GM23338 (cell line): ENCODE measurements at regions not wholly inside any gene's neighbourhood (a gene's known extent, or its start where the extent isn't known, plus 50 kb on each side); places are given as distances from the start of the nearest gene placed in this dataset.

ENCODE experiments used
- ATAC-seq: fragments of 200-7000 bp; cut with Tn5 transposase; 3 replicates; pipeline ENCODE4 v1.9.1; 2020
- DNase-seq: peaks from one replicate; pipeline ENCODE4 v3.0.0-alpha.2; 2015; ENCODE audit warnings: low spot score
- H2AFZ ChIP-seq: fragments of 200-600 bp; sonication (generic); 2 replicates; pipeline ENCODE4 v1.8.0; 2016; ENCODE audit warnings: antibody characterized with exemption, mild to moderate bottlenecking, moderate library complexity
- H3F3A ChIP-seq: fragments of 200-600 bp; sonication (generic); replicated peaks from 2 replicates; pipeline ENCODE4 v1.8.0; 2017; ENCODE audit warnings: antibody characterized with exemption, mixed run types, low read depth
- H3K27ac ChIP-seq: fragments of 200-600 bp; sonication (generic); 2 replicates; pipeline ENCODE4 v1.6.1; 2016; ENCODE audit warnings: low read depth
- H3K27me3 ChIP-seq: fragments of 200-600 bp; sonication (generic); 2 replicates; pipeline ENCODE4 v1.8.0; 2016; ENCODE audit warnings: mild to moderate bottlenecking, mixed run types, moderate library complexity; ENCODE audit not compliant: insufficient read depth
- H3K36me3 ChIP-seq: fragments of 200-600 bp; sonication (generic); 2 replicates; pipeline ENCODE4 v1.8.0; 2016; ENCODE audit warnings: mild to moderate bottlenecking; ENCODE audit not compliant: insufficient read depth
- H3K4me1 ChIP-seq: fragments of 200-600 bp; sonication (generic); 2 replicates; pipeline ENCODE4 v1.8.0; 2016; ENCODE audit warnings: mild to moderate bottlenecking, moderate library complexity; ENCODE audit not compliant: insufficient read depth
- H3K4me2 ChIP-seq: fragments of 200-600 bp; sonication (generic); 2 replicates; pipeline ENCODE4 v1.7.1; 2017; ENCODE audit warnings: mixed run types
- H3K4me3 ChIP-seq: fragments of 200-600 bp; sonication (generic); 2 replicates; pipeline ENCODE4 v1.6.1; 2016; ENCODE audit warnings: mixed run types
- H3K79me2 ChIP-seq: fragments of 200-600 bp; sonication (generic); replicated peaks from 2 replicates; pipeline ENCODE4 v1.8.0; 2017; ENCODE audit warnings: mild to moderate bottlenecking; ENCODE audit not compliant: insufficient read depth
- H3K9me2 ChIP-seq: fragments of 200-600 bp; sonication (generic); 2 replicates; pipeline ENCODE4 v1.8.0; 2017; ENCODE audit not compliant: insufficient read depth
- H4K20me1 ChIP-seq: fragments of 200-600 bp; sonication (generic); replicated peaks from 2 replicates; pipeline ENCODE4 v1.8.0; 2017; ENCODE audit warnings: mild to moderate bottlenecking; ENCODE audit not compliant: insufficient read depth
- H3K27ac Mint-ChIP-seq: 2 replicates; pipeline ENCODE4 v1.8.0; 2020; ENCODE audit warnings: inconsistent platforms, mild to moderate bottlenecking, moderate library complexity, mixed read lengths
- H3K27me3 Mint-ChIP-seq: 3 replicates; pipeline ENCODE4 v1.8.0; 2022; ENCODE audit warnings: low read depth, mild to moderate bottlenecking, moderate library complexity, mixed read lengths, inconsistent platforms; ENCODE audit not compliant: insufficient read depth, poor library complexity
- H3K36me3 Mint-ChIP-seq: 3 replicates; pipeline ENCODE4 v1.8.0; 2021; ENCODE audit warnings: low read depth, mild to moderate bottlenecking, inconsistent platforms, moderate library complexity, mixed read lengths
- H3K4me1 Mint-ChIP-seq: 3 replicates; pipeline ENCODE4 v1.8.0; 2020; ENCODE audit warnings: mild to moderate bottlenecking, inconsistent platforms, mixed read lengths
- H3K4me3 Mint-ChIP-seq: 3 replicates; pipeline ENCODE4 v1.8.0; 2021; ENCODE audit warnings: moderate library complexity, mild to moderate bottlenecking, inconsistent platforms, mixed read lengths
- H3K9me3 Mint-ChIP-seq: 3 replicates; pipeline ENCODE4 v1.8.0; 2020; ENCODE audit warnings: moderate library complexity, mild to moderate bottlenecking, inconsistent platforms, mixed read lengths
- CREB1 ChIP-seq: fragments of 250-450 bp; sonication (Bioruptor Pico); IDR thresholded peaks from 2 replicates; pipeline ENCODE4 v1.5.0; 2020; ENCODE audit warnings: low read depth, mild to moderate bottlenecking, moderate library complexity
- CTCF ChIP-seq, 2 experiments: fragments of 200-600 bp in 1 of 2; sonication (generic) in 1 of 2; conservative IDR thresholded peaks; 2 replicates each; pipeline versions ENCODE4 v1.5.1 to v1.6.1; 2016 to 2017; ENCODE audit warnings: antibody characterized with exemption in 2 of 2, low read depth in 2 of 2, mild to moderate bottlenecking in 2 of 2, moderate library complexity in 1 of 2
- EZH2 ChIP-seq: fragments of 200-600 bp; sonication (generic); IDR thresholded peaks from one replicate; pipeline ENCODE4 v1.8.0; 2017; ENCODE audit warnings: antibody characterized with exemption, mild to moderate bottlenecking, low read depth; ENCODE audit not compliant: unreplicated experiment
- EZH2phosphoT487 ChIP-seq: fragments of 200-600 bp; sonication (generic); IDR thresholded peaks from one replicate; pipeline ENCODE4 v1.8.1; 2018; ENCODE audit warnings: antibody characterized with exemption; ENCODE audit not compliant: unreplicated experiment
- JUNB ChIP-seq: IDR thresholded peaks from one replicate; pipeline ENCODE4 v1.6.1; 2016; ENCODE audit warnings: antibody characterized with exemption; ENCODE audit not compliant: unreplicated experiment
- POLR2AphosphoS5 ChIP-seq: IDR thresholded peaks from 2 replicates; pipeline ENCODE4 v1.6.1; 2016; ENCODE audit warnings: antibody characterized with exemption, low read depth
- STAT1 ChIP-seq: IDR thresholded peaks from one replicate; pipeline ENCODE4 v1.6.1; 2016; ENCODE audit warnings: antibody characterized with exemption; ENCODE audit not compliant: unreplicated experiment
- ZNF114 ChIP-seq: fragments of 250-450 bp; sonication (Bioruptor Pico); IDR thresholded peaks from 2 replicates; pipeline ENCODE4 v1.5.0; 2020; ENCODE audit warnings: mild to moderate bottlenecking, moderate library complexity
- ZNF331 ChIP-seq: fragments of 250-450 bp; sonication (Bioruptor Pico); IDR thresholded peaks from 2 replicates; pipeline ENCODE4 v1.5.0; 2020; ENCODE audit warnings: low read depth, mild to moderate bottlenecking, moderate library complexity
- TF ChIP-seq, protein P1 (sequence below): IDR thresholded peaks from 2 replicates; pipeline ENCODE4 v1.6.1; 2016; ENCODE audit warnings: antibody characterized with exemption
- TF ChIP-seq, protein P2 (sequence below): IDR thresholded peaks from one replicate; pipeline ENCODE4 v1.6.1; 2018; ENCODE audit warnings: antibody characterized with exemption; ENCODE audit not compliant: unreplicated experiment

GRCh38 chr5:53386341-53386740 lies 94.1 kb upstream of the FST start:
- H2AFZ ChIP-seq, result no peak overlapping the region
- H3K27ac Mint-ChIP-seq, result no peak overlapping the region
- no peak overlapping the region for H3K4me2 ChIP-seq
- H3K27me3 ChIP-seq, result no peaks in the 10 kb centered on the region
- no peaks in the 10 kb centered on the region for H3F3A ChIP-seq
- TF ChIP-seq POLR2AphosphoS5 (no peak), ZNF331 (CRISPR knock-in tag) (no peak), EZH2 (no peak), EZH2phosphoT487 (no peak), STAT1 (no peak), CTCF (conservative IDR thresholded peaks at IDR 0.05; ENCODE audit: low read depth in 2 of 2) (no peak), CREB1 (CRISPR knock-in tag) (no peak), ZNF114 (CRISPR knock-in tag) (no peak)
- TF ChIP-seq, protein P1, sequence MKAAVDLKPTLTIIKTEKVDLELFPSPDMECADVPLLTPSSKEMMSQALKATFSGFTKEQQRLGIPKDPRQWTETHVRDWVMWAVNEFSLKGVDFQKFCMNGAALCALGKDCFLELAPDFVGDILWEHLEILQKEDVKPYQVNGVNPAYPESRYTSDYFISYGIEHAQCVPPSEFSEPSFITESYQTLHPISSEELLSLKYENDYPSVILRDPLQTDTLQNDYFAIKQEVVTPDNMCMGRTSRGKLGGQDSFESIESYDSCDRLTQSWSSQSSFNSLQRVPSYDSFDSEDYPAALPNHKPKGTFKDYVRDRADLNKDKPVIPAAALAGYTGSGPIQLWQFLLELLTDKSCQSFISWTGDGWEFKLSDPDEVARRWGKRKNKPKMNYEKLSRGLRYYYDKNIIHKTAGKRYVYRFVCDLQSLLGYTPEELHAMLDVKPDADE, result no peak
- TF ChIP-seq, protein P2, sequence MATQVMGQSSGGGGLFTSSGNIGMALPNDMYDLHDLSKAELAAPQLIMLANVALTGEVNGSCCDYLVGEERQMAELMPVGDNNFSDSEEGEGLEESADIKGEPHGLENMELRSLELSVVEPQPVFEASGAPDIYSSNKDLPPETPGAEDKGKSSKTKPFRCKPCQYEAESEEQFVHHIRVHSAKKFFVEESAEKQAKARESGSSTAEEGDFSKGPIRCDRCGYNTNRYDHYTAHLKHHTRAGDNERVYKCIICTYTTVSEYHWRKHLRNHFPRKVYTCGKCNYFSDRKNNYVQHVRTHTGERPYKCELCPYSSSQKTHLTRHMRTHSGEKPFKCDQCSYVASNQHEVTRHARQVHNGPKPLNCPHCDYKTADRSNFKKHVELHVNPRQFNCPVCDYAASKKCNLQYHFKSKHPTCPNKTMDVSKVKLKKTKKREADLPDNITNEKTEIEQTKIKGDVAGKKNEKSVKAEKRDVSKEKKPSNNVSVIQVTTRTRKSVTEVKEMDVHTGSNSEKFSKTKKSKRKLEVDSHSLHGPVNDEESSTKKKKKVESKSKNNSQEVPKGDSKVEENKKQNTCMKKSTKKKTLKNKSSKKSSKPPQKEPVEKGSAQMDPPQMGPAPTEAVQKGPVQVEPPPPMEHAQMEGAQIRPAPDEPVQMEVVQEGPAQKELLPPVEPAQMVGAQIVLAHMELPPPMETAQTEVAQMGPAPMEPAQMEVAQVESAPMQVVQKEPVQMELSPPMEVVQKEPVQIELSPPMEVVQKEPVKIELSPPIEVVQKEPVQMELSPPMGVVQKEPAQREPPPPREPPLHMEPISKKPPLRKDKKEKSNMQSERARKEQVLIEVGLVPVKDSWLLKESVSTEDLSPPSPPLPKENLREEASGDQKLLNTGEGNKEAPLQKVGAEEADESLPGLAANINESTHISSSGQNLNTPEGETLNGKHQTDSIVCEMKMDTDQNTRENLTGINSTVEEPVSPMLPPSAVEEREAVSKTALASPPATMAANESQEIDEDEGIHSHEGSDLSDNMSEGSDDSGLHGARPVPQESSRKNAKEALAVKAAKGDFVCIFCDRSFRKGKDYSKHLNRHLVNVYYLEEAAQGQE, result no peak
- H3K27ac ChIP-seq, result no peak overlapping the region
- no peaks in the 10 kb centered on the region for H3K4me1 ChIP-seq
- H3K4me3 ChIP-seq, result no peak overlapping the region
- H3K36me3 Mint-ChIP-seq, result peaks cover 11% of the 10 kb centered on the region; the same call in 2 of the 3 replicates
- DNase-seq, result no peak
- ATAC-seq, result no peak
- no peaks in the 10 kb centered on the region for H3K4me1 Mint-ChIP-seq
- 0 out of 2 replicates have a peak, but pooled peaks cover 3% of the 10 kb centered on the region for H3K36me3 ChIP-seq
- peaks cover 23% of the 10 kb centered on the region for H3K9me3 Mint-ChIP-seq
- no peaks in the 10 kb centered on the region for H4K20me1 ChIP-seq
- no peak overlapping the region for H3K4me3 Mint-ChIP-seq
- no peaks in the 10 kb centered on the region for H3K27me3 Mint-ChIP-seq
- H3K79me2 ChIP-seq, result no peaks in the 10 kb centered on the region
- H3K9me2 ChIP-seq, result no peaks in the 10 kb centered on the region

DNA sequence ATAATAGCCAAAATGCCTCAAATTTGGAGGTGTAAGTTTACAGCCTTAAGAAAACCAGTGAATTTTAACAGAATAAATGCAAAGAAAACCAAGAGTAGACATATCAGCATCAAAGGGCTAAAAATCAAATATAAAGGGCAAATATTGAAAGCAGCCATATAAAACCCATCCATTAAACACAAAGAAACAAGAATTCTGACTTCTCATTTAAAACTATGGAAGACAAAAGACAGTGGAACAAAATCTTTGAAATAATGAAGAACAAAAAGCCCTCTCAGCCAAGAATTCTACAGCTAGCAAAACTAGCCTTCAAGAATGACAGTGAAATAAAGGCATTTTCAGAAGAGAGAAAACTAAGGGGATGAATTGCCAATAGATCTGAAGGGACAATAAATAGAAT lies 91.3 kb upstream of the FST start:
- no peaks in the 10 kb centered on the region for H3K79me2 ChIP-seq
- H2AFZ ChIP-seq, result no peak overlapping the region
- H3K27ac ChIP-seq, result no peak overlapping the region
- ATAC-seq (no peak), DNase-seq (no peak)
- H3K4me1 ChIP-seq, result no peaks in the 10 kb centered on the region
- Mint-ChIP-seq H3K9me3 (peaks cover 23% of the 10 kb centered on the region), H3K36me3 (peaks cover 11% of the 10 kb centered on the region; the same call in 2 of the 3 replicates), H3K27ac (no peak overlapping the region), H3K27me3 (peaks cover 3% of the 10 kb centered on the region), H3K4me3 (no peak overlapping the region), H3K4me1 (no peaks in the 10 kb centered on the region)
- 0 out of 2 replicates have a peak, but pooled peaks cover 3% of the 10 kb centered on the region for H3K36me3 ChIP-seq
- H3K9me2 ChIP-seq, result no peaks in the 10 kb centered on the region
- H3K4me2 ChIP-seq, result no peak overlapping the region
- no peaks in the 10 kb centered on the region for H3F3A ChIP-seq
- no peak overlapping the region for H3K4me3 ChIP-seq
- no peaks in the 10 kb centered on the region for H3K27me3 ChIP-seq
- H4K20me1 ChIP-seq, result no peaks in the 10 kb centered on the region
- TF ChIP-seq ZNF114 (CRISPR knock-in tag) (no peak), JUNB (no peak), POLR2AphosphoS5 (no peak), CTCF (conservative IDR thresholded peaks at IDR 0.05; ENCODE audit: low read depth in 2 of 2) (no peak), EZH2phosphoT487 (no peak), CREB1 (CRISPR knock-in tag) (no peak), ZNF331 (CRISPR knock-in tag) (no peak), EZH2 (no peak)
- TF ChIP-seq, protein P1, result no peak
